ENCODE measurements at regions not wholly inside any gene's neighbourhood (a gene's known extent, or its start where the extent isn't known, plus 50 kb on each side); places are given as distances from the start of the nearest gene placed in this dataset.

- no peak overlapping the region for H3K27ac ChIP-seq
- TF ChIP-seq ZFX (IDR thresholded peaks at IDR 0.05; ENCODE audit: borderline replicate concordance): no peak
- TF ChIP-seq, protein P1, sequence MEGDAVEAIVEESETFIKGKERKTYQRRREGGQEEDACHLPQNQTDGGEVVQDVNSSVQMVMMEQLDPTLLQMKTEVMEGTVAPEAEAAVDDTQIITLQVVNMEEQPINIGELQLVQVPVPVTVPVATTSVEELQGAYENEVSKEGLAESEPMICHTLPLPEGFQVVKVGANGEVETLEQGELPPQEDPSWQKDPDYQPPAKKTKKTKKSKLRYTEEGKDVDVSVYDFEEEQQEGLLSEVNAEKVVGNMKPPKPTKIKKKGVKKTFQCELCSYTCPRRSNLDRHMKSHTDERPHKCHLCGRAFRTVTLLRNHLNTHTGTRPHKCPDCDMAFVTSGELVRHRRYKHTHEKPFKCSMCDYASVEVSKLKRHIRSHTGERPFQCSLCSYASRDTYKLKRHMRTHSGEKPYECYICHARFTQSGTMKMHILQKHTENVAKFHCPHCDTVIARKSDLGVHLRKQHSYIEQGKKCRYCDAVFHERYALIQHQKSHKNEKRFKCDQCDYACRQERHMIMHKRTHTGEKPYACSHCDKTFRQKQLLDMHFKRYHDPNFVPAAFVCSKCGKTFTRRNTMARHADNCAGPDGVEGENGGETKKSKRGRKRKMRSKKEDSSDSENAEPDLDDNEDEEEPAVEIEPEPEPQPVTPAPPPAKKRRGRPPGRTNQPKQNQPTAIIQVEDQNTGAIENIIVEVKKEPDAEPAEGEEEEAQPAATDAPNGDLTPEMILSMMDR (IDR thresholded peaks at IDR 0.05): no peak
Measured at GRCh38 chr2:64205415-64205814, 61.2 kb upstream of the PELI1 start.

GRCh38 chr2:64207573-64207972 lies 63.4 kb upstream of the PELI1 start:
- TF ChIP-seq ZFX (IDR thresholded peaks at IDR 0.05; ENCODE audit: borderline replicate concordance): no peak
- TF ChIP-seq, protein P1 (IDR thresholded peaks at IDR 0.05): no peak
- no peak overlapping the region for H3K27ac ChIP-seq

- no peak for TF ChIP-seq ZFX (IDR thresholded peaks at IDR 0.05; ENCODE audit: borderline replicate concordance)
- TF ChIP-seq, protein P1 (IDR thresholded peaks at IDR 0.05): no peak
- no peak overlapping the region for H3K27ac ChIP-seq
Measured at GRCh38 chr2:64210816-64211215, 66.6 kb upstream of the PELI1 start.

DNA sequence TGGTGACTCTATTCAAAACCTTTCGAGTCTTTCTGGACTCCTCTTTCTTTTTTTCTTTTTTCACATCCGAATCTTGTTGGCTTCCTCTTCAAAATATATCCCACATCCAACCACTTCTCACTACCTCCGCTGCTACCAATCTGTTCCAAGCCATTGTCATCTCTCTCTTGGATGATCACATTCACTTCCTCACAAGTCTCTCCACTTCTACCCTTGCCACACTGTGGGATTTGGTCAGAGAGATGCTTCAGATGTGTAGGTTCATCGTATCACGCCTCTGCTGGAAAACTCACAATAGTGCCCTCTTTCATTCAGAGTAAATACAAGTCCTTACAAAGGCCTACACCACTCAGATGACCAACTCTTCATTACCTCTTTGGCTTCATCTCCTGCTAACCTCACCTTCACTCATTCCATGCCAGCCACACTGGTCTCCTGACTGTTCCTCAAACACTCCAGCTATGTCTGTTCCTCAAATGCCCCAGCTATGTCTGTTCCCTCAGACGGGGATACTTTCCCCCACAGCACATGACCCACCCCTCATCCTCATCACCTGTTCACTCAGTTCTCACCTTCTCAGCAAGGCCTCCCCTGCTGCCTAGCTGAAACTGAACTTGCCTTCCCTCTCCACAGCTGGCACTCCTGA lies 67.2 kb upstream of the PELI1 start:
- no peak overlapping the region for H3K27ac ChIP-seq
- TF ChIP-seq, protein P1 (IDR thresholded peaks at IDR 0.05): no peak
- no peak for TF ChIP-seq ZFX (IDR thresholded peaks at IDR 0.05; ENCODE audit: borderline replicate concordance)

- TF ChIP-seq, protein P1 (IDR thresholded peaks at IDR 0.05): no peak
- TF ChIP-seq ZFX (IDR thresholded peaks at IDR 0.05; ENCODE audit: borderline replicate concordance): no peak
- H3K27ac ChIP-seq: no peak overlapping the region
Measured at GRCh38 chr2:64212346-64212745, 68.1 kb upstream of the PELI1 start.

- TF ChIP-seq, protein P1 (IDR thresholded peaks at IDR 0.05): no peak
- no peak for TF ChIP-seq ZFX (IDR thresholded peaks at IDR 0.05; ENCODE audit: borderline replicate concordance)
- H3K27ac ChIP-seq: no peak overlapping the region
Measured at GRCh38 chr2:64212801-64213321, 68.6 kb upstream of the PELI1 start.

- H3K27ac ChIP-seq: no peak overlapping the region
- TF ChIP-seq, protein P1 (IDR thresholded peaks at IDR 0.05): no peak
- TF ChIP-seq ZFX (IDR thresholded peaks at IDR 0.05; ENCODE audit: borderline replicate concordance): no peak
Measured at GRCh38 chr2:64213532-64214275, 69.5 kb upstream of the PELI1 start.

Measured in 22Rv1 (cell line).